GM19240 (cell line): ENCODE measurements at regions not wholly inside any gene's neighbourhood (a gene's known extent, or its start where the extent isn't known, plus 50 kb on each side); places are given as distances from the start of the nearest gene placed in this dataset.

ENCODE experiments used
- DNase-seq: peaks from one replicate; pipeline ENCODE4 v3.0.0; 2011; ENCODE audit warnings: low spot score; ENCODE audit not compliant: insufficient read length

DNA sequence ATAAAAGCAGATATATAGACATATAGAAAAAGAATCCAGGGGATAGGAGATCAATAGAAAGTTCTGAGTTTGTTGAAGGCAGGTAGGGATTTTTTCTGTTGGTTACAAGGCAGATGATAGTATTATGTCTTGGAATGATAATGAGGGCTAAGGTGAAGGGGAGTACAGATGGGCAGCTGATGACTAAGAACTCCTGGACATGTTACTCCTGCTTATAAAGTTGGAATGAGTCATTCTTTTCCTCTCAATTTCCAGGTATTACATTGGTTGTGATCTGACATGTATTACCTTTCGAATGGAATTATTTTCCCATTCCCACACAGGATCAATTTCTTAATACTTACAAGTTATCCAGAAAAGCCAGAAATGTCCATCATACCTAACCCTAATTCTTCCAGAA is 545.2 kb upstream of the MGAT4C start:
- no peak for DNase-seq

DNA sequence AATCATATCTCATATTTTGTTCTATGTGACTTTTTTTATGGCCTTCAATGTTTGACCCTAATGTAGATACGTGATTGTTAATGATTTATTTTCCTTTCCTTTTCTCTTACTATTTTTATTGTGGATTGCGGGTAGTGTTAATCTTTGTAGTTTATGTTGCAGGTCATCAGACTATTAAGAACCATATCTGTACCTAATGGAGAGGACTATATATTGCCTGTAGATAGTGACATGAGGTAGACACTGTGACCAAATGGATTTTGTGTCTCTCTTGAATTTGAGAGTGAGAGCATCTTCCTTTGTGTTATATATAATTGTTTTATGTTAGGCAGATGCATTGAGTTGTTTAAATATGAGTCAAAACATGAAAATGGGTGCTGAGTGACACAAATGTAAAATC is 543.4 kb upstream of the MGAT4C start:
- DNase-seq, result no peak

DNA sequence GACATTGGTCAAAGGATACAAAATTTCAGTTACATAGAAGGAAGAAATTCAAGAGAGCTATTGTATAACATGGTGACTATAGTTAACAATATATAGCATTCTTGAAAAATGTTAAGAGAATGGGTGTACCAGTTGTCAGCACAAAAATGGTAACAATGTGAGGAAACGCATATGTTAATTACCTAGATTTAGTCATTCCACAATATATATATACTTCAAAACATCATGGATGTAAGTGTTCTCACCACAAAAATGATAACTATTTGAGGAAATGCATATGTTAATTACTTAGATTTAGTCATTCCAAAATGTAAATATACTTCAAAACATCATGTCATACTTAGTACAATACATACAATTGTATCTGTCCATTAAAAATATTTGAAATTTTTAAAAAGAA is 540.4 kb upstream of the MGAT4C start:
- DNase-seq, result no peak

DNA sequence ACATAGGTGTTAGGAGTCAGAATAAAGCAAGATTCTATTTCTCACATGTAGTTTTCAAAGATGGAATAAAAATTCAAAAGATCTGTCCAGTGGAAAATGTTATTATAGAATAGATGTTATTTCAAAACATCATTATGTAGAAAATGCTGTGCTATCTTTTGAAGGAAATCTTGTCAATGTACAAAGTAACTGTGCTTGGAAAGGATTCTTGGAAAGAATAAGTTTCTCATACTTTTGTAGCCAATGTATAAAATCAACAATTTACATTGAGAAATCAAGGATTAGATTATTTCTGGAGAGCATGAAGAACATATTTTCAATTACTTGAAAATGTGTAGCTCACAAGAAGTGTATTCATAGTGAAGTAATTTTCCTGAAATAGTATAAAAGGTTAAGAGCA is 532.5 kb upstream of the MGAT4C start:
- DNase-seq, result no peak

DNA sequence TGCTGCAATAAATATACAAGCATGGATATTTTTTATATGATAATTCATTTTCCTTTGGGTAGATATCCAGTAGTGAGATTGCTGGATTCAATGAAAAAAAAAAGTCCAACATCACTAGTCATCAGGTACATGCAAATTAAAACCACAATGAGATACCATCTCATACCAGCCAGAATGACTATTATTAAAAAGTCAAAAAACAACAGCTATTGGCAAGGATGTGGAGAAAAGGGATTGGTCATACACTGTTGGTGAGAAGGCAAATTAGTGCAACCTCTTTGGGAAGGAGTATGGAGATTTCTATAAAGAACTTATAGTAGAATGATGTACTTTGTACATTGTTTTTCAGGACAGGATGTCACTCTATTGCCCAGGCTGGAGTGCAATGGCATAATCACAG is 531.2 kb upstream of the MGAT4C start:
- DNase-seq, result no peak

DNA sequence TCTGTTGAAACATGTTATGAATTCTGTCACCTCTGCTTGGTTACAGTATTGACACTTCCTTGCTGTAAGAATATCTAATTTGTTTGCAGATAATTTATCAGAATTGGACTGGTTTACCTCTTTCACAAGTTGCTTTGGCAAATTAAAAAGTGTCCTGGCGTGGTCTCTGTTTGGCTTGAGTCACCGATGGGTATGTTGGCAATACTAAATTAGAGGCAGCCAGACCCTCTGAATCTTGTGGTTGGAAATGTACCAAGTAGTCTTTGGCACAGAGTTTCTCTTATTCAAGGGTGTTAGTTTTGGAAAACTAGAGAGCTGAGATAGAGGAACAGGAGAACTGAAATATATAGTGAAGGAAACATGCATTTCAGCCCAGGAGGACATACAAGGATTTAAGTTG is 521.1 kb upstream of the MGAT4C start:
- no peak for DNase-seq

DNA sequence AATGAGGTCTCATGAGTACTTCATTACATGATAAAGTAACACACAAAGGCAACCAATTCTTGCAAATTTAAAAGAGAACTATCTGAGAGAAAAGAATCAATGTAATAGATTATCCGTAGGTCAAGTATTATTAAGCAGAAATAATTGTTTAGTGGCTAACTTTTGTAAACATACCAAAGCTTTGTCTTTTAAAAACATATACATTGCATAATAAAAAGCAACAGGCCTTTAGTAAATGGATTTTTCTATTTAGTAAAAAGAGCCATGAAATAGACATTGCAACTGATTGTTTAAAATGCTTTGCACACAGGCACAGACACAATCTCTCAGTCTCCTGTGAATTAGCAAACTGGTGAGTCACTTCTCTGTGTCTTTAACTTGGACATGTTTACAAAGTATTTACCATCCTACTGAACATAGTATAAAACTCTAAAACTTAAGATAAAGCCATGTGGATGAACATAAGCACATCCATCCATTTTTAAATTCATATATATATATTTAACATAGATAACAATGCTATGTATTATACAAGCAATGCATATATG is 518.7 kb upstream of the MGAT4C start:
- no peak for DNase-seq

DNA sequence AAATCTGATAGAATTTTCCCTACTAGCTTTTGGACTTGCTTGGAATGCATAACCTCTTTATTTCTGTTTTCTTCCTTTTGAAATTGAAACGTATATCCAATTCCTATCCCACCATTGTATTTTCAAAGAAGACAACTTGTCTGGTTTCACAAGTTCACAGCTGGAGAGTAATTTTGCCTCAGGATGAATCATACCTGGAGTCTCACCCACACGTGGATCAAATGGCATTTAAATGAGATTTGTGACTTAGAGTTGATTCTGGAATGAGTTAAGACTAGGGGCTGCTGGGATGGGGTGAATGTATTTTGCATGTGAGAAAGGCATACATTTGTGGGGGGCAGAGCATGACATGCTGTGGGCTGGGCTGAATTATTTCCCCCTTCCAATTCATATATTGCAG is 516.5 kb upstream of the MGAT4C start:
- no peak for DNase-seq

DNA sequence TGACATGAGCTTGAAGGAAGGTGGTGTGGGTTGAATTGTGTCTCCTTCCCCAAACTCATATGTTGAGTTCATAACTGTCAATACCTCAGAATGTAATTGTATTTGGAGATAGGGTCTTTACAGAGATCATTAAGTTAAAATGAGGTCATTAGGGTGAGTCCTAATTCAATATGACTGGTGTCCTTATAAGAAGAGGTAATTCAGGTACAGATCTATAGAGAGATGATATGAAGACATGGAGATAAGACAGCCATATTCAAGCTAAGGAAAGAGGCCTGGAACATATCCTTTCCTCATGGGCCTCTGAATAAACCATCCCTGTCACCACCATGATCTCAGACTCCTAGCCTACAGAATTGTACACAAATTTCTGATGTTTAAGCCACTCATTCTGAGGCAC is 514.7 kb upstream of the MGAT4C start:
- no peak for DNase-seq

DNA sequence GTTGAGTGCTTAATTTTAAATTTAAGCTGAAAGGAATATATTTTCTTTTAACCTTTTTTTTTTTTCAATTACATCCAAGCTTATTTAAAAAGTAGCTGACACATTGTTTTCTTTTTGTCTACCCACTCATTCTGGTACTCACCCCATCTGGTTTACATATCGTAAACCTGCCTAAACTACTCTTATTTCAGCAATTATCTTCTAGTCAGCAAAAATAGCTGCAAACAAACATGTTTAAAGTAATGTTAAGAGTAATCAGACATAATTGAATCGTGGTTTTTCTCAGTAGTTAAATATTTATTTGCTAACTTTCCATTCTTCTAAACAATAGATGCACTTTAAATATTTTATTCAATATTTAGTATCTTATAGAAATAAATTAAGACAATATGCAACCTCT is 492.7 kb upstream of the MGAT4C start:
- DNase-seq, result no peak

DNA sequence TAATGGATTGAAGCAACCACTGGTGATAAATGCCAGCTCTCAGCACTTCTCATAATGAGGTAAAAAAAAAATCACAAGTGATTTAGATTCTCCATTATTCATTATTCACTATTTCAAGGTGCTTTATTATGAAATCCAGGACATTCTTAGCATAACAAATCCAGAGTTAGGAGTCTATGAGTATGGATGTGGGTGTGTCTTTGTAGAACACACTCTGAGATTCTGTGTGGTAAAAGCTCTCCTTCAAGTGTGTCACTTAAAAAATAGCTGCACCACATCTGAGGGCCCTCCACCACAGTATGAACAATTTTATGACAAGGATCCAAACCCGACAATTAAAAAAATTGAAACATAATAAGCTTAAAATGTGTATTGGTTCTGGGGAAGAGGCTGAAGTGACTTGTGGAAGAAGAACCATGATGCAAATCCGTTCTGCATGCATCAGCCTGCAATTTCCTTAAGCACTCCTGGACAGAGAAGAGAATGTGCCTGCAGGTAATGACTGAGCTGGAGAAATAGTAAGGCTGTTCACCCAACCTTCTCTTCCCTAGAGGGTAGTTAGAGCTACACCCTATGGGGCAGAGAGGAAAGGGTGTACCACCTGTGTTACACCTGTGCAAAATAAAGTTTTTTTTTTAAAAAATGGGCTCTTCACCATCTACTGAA is 488.5 kb upstream of the MGAT4C start:
- no peak for DNase-seq

DNA sequence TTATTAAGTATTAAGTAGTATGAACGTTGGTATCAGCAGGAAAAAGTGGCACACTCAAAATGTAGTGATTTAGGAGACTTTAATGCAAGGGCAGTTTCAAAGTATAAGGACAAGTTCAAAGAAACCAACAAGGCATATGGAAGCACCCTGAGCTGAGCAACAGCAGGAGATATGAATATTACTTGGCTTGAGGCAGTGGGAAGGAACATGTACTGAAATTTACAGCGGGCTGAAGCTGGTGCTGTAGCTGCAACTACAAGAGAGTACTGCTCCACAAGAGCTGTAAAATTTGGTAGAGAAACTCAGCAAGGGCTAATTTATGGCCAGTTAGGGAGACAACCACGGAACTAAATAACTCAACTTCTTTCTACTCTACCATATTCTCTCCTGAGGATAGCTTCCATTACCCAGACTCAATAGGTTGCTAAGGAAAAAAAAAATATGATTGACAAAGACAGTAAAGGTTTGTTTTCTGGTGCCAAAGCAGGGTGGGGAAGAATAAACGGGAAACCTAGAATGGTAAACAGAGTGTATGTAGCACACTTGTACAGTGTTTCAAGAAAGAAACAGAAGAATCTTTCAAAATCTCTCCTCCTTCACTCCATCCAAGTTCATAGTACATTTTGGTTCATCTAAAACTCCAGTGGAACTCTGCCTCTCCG is 487.8 kb upstream of the MGAT4C start:
- DNase-seq, result no peak

DNA sequence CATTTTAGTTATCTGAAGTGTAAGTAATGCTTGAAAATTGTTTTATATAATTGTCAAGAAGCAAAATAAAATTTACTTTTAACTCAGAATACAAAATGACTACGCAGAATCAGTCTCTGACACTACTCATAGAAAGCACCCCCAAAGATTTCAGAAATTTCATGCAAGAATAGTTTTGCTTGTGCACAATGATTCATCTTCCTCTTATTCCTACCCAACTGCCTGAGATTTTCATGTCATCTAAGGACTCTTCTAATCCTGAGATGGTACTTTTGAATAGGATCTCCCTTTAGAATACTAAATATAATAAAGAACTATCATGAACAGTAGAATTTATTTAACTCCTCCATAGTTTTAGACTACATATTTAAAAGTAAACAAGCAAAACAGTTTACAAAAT is 485.3 kb upstream of the MGAT4C start:
- DNase-seq, result no peak

DNA sequence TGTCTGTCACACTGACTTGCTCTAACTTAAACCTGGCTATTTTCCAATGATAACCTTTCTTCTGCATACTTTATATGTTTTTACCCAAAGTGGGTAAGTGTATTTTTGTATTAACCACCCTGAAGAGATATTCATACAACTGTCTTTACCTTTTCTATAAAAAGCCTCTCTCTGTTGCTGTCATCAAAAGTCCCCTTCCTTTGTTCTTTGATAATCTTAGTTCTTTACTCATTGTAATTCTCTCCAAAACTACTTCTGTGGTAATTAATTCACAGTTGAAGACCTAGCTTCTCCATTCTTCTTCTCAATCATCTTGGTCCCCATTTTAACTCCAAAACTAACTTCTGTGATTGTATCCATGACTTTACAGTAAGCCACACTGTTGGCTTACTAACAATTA is 479.7 kb upstream of the MGAT4C start:
- DNase-seq, result no peak

DNA sequence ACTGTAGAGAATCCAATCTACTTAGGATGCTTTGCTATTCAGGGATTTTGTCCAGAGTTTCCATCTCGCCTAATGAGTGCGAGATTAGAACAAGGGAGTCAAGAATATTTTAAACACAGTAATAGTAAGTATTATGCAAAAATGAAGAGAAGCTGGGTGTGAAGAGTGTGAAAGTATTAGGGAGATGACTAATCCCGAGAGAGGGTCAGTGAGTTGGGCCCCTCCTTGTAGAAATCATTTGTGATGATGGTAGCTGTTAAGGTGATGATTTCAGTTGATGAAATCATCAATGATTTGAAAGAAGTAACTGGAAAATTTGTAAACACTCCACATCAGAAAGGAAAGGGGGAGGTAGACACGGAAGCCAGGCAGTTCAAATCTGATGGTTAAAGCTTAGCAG is 478.9 kb upstream of the MGAT4C start:
- DNase-seq, result no peak

DNA sequence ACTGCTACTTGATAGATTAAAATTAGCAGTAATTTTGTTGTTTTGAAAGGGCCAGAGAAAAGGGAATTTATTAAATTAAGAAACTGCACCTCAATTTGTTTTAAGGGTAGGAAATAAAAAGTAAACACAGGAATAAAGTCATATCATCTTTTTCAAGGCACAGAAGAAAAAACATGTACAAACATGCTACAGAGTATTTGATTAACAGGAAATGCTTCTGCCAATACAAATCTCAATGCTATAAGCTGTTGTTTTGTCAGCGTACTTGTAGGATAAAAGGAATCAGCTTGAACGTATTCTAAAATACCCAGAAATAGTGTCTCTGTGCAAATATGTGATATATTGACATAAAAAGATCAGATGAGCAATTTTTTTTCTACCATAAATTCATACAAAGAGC is 474.0 kb upstream of the MGAT4C start:
- no peak for DNase-seq

DNA sequence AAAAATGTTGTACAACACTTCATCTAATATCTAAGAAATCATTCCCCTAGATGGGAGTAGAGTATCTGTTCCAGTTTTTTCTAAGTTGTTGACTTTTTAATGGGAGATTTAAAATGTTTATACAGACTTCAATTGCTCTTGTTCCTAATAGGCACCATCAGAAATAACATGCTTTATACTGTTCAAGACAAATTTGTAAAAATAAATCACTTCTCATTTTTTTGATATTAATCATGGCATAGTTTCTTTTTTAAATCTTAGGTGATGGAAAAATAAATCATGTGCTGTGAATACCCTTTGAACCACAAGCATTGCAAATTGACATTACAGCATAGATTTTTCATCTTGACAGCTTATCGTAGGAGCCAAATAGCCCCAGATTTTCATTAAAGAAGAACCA is 473.5 kb upstream of the MGAT4C start:
- no peak for DNase-seq

DNA sequence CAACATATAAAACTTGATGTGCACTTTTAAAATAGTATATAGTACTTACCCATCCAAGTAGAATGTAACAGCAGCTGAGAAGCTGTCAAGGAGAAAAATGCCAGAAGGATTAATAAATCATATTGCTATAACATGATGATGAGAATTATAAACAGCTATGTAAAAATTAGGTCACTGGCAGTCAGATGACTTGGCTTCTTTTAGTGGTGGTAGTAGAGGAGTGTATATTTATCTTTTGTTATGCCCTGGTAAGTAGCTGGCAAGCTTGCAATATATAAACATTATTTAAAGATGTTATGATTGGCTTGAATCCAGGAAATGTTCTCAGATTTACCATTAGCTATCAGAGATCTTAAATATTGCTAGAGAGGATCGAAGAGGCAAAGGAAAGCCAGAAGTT is 471.0 kb upstream of the MGAT4C start:
- DNase-seq, result no peak

DNA sequence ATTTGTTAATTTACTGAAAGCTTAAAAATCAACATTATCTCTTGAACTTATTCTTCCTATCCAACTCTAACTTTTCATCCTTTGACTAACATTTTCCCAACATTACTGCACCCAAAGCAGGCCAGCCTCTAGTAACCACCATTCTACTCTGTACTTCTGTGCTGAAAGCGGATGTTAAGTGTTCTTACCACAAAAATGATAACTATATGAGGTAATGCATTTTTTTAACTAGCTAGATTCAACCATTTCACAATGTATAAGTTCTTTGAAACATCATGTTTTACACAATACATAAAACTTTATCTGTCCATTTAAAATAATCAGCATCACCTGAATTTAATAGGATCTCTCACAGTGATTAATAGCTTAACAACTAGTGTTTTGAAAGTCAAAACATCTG is 468.5 kb upstream of the MGAT4C start:
- no peak for DNase-seq

DNA sequence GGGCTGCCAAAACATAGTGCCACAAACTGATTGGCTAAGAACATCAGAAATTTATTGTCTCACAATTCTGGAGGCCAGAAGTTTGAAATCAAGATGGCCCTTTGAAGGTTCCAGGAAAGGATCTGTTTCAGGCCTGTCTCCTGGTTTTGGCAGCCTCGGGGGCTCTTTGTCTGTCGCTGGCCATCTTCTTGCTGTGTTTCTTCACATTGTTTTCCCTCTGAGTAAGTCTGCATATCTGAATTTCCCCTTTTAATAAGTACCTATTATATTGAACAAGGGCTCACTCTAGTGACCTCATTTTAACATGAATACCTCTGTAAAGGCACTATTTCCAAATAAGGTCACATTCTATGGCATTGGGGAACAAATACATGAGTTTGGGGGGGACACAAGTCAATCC is 467.1 kb upstream of the MGAT4C start:
- DNase-seq, result no peak

DNA sequence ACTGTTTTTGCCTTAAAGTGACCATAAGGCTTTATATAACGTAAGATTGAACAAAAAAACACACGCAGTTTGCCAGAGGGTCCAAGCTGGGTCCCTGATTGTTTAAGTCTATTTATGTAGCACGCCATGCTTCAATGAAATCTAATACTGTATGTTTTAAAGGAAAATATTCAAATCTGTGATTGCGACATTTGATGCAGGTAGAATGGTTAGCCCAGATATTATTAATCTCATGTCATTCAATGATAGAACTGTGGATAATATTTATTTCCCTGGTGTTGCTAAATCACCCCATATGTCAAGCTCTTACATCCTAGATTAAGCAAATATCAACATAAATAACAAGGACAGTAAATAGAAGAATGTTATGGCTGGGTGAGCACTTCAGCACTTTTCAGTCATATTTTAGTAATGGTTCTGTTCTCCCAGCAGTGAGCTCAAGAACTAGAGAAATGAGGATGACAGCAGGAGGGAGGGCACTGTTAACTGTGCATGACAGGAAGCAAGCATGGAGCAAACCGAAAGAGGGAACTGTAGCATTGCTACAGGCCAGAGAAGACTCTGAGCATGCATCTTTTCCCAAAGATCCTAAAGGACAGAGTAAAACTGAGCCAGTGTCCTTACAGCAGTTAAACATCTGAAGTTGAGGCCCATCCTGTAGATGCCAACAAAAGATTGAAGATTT is 465.7 kb upstream of the MGAT4C start:
- no peak for DNase-seq

DNA sequence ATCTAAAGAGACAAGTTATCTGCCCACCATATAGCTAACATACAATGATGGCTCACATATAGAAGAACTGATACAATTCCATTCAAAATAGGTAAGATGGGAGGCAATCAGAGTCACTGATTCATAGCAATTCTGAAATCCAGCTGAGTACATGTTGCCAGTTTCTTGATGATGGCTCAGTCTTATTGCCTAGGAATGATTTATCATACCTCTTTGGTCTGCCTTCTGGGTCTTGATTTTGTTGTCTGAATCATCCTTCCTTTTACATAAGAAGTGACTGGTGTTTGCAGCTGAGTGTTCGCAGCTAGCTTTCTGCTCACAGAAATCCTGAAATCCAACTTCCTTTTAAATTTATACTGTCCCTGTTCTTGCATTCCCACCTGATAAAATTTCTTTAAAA is 463.2 kb upstream of the MGAT4C start:
- no peak for DNase-seq

DNA sequence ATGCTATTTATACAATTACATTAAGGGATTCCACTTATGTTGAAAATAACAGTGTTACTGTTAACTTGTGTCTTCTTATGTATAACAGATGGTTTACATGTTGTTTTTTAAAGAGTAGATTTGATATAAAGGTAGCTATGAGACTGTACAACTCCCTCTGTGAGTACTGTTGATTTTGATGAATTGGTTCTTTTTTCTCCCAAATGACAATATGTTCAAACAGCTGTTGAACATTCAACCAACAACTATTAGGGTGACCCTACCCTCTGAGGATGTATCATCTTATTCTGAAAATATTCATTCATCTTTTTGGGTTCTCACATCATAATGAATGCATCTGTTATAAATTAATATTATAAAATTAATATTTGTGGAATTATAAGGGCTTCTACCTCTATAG is 456.9 kb upstream of the MGAT4C start:
- no peak for DNase-seq
